GM18502 (cell line): ENCODE measurements at regions not wholly inside any gene's neighbourhood (a gene's known extent, or its start where the extent isn't known, plus 50 kb on each side); places are given as distances from the start of the nearest gene placed in this dataset.

Source experiments
- ATAC-seq: cut with Tn5 transposase; IDR thresholded peaks from one replicate; pipeline ENCODE4 v1.9.1; 2021; ENCODE audit warnings: mild to moderate bottlenecking; ENCODE audit not compliant: unreplicated experiment, poor library complexity

DNA sequence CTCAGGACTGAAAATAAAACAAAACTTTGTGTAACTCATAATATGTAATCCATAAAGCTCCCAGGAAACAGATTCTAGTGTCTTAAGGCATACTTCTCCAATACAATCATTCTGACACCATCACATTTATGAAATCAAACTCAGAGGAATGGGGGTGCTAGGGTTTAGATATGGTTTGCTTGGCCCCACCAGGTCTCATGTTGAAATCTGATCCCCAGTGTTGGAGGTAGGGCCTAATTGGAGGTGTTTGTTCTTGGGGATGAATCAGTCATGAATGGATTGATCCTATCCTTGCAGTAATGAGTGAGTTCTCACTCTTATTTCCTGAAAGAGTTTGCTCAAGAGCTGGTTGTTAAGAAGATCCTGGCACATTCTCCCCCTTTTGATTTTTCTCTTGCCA lies 380.9 kb downstream of the ETS1 start:
- ATAC-seq: no peak

DNA sequence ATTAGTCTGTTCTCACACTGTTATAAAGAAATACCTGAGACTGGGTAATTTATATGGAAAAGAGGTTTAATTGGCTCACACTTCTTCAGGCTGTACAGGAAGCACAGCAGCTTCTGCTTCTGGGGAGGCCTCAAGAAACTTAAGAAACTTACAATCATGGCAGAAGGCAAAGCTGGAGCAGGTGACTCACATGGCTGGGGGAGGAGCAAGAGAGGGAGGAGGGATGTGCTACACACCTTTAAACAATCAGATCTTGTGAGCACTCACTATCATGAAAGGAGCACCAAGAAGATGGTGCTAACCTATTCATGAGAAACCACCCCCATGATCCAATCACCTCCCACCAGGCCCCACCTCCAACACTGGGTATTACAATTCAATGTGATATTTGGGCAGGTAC lies 381.6 kb downstream of the ETS1 start:
- ATAC-seq: no peak

DNA sequence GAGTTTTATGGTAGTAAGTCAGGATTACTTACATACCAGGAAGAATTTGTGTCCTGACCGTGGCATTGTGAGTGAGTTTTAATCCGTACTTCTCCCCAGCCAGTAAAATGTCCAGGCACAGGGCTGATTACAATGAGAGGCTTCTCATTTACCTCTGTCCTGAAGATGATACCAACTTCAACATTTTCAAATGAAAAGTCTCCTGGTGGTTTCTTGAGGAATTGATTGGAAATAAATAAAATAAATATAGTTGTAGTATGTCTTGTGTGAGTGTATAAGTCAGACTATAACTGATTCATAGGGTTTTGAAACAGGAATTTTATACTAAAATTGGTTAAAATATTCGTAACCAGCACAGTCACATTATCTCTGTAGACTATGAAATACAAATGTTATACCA lies 382.5 kb downstream of the ETS1 start:
- no peak for ATAC-seq

DNA sequence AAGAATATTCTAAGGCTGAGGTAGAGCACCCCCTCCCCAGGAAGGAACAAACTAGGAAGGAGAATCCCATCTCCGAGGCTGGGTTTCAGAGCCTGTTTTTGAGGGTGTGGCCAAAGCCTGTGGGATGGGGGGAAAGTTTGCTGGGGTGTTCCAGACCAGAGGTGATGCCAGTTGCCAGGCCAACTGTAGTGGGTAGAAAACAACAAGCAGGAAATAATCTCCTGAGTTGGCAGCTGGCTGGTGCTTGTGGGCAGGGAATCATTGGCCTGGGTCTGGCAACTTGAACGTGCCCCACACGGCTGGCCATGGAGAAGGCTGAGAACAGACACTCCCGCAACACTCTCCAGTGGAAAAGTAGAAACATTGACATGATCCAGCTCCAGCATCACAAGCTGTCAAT lies 385.6 kb downstream of the ETS1 start:
- no peak for ATAC-seq

DNA sequence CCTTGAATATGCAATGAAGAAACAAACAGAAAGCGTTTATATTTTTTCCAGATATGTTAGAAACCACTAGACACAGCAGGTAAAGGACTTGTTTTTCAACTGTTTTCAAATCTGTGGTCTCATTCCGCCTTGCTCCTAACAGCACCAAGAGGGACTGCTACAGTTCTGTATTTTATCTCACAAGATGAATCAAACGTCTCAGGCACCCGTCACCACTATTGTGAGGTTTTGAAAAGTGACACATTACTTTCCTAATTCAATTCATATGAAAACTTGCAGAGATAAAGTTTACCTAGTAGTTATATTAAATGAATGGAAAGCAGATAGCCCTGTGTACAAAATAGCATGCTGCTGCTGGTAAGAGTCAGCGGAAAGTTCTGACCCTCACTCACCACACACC lies 386.3 kb downstream of the ETS1 start:
- ATAC-seq: no peak

DNA sequence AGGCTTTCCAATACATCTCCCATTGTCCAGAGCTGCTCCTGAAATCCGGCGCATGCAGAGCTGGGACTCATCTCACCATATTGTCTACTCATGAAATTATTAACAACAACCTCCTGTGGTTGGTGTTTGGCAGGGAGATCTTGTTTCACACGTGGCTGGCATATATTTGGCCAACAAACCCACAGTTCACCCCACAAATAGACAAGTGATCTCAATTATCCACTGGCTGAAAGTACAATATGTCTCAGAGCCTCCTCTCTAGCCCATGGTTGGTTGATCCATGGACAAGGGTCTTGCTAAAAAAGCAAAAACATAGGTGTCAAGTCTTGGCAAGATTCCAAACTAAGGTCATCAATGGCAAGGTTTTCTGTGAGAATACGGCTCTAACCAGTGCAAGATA lies 386.9 kb downstream of the ETS1 start:
- no peak for ATAC-seq

DNA sequence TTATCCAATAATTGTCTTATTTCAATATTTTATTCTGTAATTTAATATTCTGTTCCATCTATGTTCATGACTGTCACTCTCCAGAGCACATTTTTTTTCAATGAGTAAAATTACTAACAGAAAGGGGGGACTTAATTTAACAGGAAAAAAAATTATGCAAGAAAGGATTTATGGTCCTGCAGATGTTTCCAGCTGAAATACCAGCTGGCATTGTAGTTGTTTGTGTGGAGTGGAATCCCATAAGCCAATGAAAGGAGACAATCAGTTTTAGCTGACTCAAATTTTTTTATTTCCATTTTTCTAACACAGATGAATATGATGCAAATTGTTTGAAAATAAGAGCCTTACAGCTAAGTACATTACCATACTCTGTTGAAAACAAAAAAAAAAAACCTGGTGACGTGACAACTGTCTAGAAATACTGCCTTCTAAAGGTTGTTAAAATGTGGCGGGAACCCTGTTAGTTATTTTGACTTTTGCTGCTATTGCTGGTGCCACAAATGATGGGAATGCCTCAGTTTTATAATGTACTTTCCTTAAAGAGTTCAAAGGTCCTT lies 389.1 kb downstream of the ETS1 start:
- ATAC-seq: no peak

DNA sequence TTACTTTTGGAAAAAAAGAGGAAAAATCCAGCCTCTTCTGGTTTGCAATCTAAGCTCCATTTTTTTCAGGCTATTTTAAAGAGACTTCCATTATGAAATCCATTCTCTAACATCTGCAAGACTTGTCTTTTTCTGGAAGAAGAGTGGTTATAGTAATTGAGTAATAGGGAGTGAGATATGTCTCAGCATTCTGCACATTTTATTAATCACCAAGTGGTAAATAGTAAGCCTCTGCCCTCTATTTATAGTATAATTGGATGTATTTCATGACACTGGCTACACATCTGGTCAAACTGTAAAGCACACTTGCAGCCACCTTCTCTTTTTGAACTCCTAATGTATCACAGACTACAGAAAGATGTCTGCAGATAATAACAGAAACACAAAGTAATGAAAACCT lies 391.1 kb downstream of the ETS1 start:
- no peak for ATAC-seq

DNA sequence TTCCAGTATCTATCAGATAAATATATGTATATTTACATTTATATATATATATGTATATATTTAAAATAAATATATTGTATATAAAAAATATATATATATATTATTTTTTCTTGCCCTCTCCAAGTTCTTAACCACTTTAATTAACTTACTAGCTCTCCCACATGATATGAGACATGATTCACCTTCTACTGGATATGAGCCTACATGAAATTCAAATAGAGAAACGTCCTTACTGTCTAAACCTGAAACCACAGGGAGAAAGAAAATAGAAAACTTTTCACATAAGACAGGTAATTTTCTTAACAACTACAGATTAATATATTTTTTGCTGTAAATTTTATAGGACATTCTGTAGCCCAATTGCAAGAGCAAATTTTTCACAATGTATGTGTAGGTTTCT lies 391.6 kb downstream of the ETS1 start:
- no peak for ATAC-seq

DNA sequence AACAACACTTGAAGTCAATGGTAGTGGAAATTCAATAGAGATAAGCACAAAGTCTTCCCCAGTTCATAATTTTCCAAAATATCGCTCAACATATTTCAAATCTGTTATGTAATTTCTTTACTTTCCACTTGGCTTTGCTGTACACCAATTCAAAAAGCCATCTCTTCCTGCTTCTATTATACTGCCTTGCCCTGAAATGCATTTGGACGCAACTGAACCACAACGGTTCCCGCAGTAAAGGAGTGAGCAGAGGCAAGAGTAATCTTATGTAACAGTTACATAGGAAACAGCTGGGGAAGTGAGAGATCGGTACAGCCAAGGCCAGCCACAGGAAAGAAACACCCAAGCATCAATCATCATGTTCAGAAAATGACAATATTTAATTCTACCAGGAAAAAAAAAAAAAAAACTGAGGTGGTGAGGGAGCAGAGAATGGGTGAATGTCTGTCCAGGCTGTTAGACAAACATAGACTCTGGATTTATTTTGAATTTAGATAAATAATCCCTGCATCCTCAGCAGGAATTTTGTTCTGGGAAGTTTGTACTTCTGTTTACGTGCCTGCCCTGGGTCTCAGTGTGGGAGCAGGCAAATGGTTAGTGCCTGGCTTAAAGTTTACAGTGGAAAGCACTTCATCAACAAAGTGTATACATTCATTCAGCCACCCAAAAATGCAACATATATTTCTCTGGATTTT lies 392.2 kb downstream of the ETS1 start:
- no peak for ATAC-seq

DNA sequence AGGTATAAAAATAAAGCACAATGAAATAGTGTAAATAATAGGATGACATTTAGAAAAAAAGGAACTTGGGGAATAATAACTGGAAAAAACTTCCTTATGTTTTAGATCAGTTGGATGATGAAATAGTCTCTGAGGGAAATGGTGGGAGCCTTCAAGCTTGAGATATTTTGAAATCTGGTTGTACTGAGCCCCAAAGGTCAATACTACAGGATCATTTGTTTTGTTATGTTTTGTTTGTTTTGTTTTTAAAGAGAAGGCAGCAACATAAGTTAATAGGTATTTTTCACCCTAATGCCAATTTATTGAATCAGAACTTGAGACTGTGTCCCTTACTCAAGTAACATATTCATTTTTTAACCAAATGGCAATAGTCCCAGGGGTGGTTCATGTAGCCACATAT lies 393.1 kb downstream of the ETS1 start:
- no peak for ATAC-seq

DNA sequence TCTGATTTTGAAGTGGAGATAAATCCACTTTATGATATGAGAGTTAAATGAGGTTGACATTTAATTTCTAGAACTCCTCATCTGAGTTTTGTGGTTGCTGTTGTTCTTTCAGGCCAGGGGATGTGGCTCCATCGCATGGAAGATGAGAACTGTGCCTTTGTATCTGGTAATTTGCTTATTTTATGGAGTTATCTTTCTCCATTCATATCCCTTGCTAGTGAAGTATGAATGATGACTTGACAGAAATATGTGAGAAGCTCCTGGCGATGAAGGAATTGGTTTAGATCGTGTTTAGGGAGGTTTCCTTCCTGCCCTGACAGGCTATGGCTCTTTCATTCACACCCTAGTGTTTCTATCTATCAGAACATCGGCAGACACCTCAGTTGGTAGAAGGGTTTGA lies 393.7 kb downstream of the ETS1 start:
- no peak for ATAC-seq

DNA sequence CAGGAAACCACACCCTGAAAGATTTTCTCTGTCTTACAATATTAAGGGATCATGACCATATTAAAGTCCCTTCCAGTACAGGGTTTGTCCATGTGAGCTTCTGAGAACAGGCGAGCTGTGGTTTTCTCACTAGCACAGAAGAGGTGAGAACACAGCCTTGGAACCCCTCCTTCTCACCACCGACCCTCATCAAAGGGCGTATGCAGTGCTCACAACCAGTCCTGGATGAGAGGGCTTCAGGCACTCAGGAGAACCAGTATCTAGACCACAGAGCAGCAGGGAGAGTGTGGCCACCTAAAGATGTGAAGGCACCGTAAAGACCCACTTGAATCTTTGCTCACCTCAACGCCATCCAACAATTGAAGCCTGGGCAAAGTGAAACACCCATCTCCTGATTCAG lies 397.0 kb downstream of the ETS1 start:
- no peak for ATAC-seq

DNA sequence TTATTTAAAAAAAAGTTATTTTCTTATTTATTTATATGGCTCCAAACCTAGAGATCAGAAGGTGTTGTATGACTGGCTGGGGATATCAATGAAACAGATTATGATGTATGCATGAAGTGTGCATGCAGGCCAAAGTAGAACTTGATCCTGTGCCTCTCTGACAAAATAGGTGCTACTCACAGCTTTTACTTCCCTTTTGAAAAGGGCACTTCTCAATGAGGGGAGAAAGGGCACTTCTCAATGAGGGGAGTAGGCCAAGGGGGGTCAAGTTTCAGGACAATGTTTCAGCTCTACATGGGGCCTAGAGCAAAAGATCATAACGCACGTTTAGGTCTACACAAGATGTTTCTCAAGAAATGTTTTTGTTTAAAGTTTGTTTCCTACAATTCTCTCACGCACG lies 397.5 kb downstream of the ETS1 start:
- no peak for ATAC-seq

DNA sequence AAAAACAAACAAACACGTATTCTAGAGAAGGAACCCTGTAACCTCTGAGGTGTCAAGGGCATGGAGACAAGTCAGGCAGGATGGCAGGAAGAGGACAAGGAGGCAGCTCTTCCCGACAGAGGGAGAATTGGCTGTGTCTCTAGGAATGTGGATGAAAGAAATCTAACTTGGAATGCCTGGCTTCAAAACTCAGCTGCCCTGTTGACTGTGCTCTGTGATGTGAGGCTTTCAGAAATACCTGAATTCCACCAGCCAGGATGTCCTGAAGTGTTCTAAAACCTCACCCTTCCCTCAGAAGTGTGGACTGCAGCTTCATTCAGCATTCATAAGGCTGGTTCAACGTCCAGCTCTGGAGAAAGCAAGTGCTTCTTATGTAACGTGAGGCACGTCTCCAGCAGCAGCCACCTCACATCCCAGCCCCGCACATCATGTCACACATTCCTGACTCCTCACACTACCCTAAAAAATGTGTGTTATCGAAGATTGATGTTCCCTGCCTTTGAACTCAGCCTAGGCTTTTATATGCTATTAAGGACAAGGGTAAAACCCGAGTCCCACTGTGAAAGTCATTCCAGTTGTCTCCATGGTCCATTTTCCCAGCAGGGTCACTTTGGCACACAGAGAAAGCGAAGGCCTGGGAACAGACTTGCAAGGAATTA lies 398.9 kb downstream of the ETS1 start:
- ATAC-seq: no peak

DNA sequence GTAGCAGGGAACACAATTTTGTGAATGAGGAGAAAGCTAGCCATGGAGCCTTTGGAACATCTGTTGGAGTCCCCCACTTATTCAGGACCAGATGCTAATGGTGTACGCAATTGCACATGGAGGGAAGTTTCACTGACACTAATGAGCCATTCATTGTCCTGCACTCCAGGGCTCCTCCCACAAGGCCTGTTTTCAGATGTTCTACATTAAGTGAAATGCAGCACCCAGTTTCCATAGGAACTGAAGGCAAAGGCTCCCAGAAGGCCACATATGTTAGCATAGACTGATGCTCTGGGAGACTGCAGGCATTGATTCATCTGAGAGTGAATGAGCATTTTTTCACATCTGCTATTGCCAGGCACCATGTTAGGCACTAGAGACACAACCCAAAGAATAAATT lies 399.5 kb downstream of the ETS1 start:
- ATAC-seq: no peak

DNA sequence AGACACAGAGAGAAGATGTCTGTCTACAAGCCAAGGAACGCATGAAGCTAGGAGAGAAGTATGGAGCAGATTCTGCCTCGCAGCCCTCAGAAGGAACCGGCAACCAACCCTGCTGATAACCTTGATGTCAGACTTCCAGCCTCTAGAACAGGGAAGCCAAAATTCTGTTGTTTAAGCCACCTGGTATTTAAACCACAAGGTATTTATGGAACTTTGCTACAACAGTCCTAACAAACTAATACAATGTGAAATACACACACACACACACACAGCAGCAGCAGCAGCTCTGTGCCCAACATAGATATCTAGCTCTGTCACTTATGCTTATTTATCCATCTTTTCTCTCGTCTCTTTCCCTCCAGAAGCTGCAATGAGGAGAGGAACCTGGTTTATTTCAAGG lies 400.0 kb downstream of the ETS1 start:
- ATAC-seq: no peak

DNA sequence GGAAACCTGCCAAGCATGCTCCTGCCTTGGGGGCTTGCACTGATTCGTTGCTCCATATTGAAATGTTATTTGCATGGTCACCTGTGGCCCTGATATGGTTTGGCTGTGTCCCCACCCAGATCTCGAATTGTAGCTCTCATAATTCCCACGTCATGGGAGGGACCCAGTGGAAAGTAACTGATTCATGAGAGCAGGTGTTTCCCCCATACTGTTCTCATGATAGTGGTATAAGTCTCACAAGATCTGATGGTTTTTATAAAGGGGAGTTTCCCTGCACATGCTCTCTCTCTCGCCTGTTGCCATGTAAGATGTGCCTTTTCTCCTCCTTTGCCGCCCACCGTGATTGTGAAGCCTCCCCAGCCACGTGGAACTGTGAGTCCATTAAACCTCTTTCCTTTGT lies 402.4 kb downstream of the ETS1 start:
- ATAC-seq: no peak

DNA sequence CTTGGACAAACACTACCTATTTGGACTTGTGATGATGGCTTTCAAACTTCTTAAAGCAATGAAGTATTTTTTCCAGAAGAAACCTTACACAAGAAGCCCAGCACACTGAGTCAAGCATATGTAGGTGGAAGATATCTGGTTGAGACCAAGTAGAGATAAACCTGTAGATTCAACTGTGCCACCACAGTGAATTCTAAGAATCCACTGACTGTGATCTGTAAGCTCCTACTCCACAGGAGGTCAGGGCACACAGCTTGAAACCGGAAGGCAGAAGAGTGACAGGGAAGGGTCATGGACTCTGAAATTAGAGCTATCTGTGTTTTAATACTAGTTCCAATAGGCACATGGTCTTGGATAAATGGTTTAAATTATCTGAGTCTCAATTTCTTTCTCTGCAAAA lies 404.5 kb downstream of the ETS1 start:
- no peak for ATAC-seq

DNA sequence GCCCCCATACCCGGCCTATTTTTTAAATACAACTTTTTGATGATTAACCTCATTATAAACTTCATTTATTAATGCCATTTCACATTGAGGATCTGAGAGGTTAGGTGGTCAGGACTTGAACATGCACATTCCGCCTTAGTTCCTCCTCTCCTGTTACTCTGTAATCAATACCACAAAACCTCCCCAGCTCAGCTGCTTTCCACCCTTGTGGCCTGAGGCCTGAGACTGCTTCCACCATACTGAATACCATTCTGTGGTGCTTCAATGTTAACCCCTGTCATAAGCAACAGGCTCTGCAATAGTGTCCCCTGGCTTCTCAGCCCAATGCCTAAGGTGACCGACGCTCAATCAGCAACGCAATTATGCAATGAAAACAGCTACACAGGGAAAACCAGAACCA lies 405.4 kb downstream of the ETS1 start:
- no peak for ATAC-seq

DNA sequence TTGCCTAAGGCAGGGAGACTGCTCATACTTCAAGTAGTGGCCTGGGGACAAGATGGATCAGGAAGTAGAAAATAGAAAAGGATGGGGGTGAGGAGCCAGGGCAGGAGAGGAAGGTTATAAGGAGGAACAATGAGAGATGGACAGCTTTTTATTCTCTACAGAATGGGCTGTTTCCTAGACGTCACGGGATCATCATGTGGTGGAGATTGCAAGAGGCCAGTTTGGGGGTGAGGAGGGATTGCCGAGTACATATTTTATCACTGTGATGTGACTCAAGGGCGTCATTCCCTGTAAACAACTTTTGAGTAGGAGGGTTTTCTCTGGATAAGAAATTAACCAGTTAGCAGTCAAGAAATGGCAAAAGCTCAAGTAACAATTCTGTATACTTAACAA lies 406.3 kb downstream of the ETS1 start:
- no peak for ATAC-seq

DNA sequence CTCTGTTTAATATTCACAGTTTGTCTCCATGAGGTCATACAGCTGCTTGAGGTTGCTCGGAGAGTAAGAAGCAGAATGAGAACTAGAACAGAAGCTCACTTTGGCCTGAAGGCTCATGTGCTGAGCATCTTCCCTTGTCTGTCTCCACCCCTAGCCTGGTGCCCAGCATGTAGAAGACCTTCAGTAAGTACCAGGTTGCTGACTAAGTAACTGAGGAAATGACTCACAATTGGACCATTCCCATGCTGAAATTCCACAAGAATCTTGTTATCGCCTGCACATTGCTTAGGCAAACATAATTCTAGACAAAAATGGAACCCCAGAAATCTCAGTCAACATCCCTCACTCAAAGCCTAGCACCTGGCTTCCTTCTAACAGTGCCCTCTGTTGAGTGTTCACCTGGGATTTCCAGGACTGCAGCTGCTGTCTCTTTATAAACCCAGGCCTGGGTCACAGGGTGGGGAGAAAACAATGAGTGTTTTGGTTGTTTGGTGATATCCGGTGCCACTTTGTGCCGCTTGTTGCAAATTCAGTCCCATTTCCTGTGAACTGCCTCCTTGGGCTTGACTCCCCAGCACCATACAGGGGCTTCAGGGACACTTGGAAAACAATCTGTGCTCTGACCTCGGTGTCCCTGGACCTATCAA lies 406.8 kb downstream of the ETS1 start:
- ATAC-seq: no peak
